ENCODE measurements at regions not wholly inside any gene's neighbourhood (a gene's known extent, or its start where the extent isn't known, plus 50 kb on each side); places are given as distances from the start of the nearest gene placed in this dataset.

DNA sequence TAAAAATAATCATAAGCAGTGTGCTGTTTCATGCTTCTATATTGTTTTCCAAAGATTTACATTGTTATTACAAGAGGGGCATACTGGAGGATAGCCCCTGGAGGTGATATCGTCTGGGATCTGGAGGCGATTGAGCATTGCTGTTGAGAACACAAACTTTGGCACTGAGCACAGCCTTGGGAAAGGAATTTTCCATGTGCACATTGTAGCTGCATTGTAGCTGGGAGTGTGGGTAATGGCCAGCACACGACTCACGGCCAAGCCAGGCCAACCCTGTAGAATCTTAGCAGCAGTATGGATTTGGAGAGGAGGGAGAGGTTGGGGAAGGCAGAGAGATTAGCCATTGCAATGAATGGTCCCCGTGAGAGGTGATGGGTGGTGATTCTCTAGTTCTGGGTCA lies 121.9 kb downstream of the SMIM20 start:
- H3K36me3 ChIP-seq = no peaks in the 10 kb centered on the region
- no peaks in the 10 kb centered on the region for H3K9me3 ChIP-seq
- H3K4me3 ChIP-seq = no peak overlapping the region
- WGBS = 73% methylated on average over 5 of the region's 5 CpGs
- H3K27ac ChIP-seq (replicated peaks in 1 of 4) = no peak overlapping the region
- no peak for DNase-seq (ENCODE audit: extremely low spot score)
- no peaks in the 10 kb centered on the region for H3K27me3 ChIP-seq
- no peak for TF ChIP-seq POLR2A (IDR thresholded peaks at IDR 0.05; ENCODE audit: low read depth)
- TF ChIP-seq CTCF (IDR thresholded peaks at IDR 0.05) = no peak
- no peak for TF ChIP-seq POLR2AphosphoS5 (IDR thresholded peaks at IDR 0.05)
- no peak for TF ChIP-seq EP300 (IDR thresholded peaks at IDR 0.05)
- intact Hi-C loops (cut with DNase I) = no loop called here
- peaks cover 0 to 31% (median 23%) of the 10 kb centered on the region in 4 donors for H3K4me1 ChIP-seq

DNA sequence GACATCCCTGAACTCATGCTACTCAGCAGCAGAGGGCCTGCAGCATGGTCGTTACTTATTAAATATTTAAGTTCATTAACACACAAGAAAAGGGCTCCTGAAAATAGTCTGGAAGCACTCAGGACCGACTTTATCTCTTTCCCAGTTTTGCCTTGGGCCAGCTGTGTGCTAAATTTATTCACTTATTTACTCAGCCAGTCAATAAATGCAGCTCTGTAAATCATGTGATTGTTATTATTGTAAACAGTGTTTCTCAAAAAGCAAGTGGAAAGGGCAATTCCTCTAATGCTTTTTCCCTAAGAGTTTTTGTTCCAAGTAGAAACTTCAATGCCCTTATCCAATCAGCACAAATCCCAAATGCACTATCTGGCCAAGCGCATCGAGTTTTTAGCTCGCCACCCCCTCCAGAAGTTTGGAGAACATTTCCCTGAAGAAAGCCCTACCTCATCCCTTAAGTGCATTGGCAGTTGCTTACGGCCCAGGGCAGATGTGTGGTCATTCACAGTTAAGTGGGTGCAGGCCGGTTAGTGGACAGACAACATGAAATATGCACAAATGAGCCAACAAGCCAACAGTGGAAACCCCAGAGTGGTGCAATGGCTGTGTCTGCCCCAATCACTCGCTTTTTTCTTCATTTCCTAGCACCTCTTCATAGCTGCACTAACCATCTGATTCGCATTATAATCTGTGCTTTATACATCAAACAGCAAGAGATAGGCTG lies 125.8 kb downstream of the SMIM20 start:
- DNase-seq (ENCODE audit: extremely low spot score) = no peak
- Histone ChIP-seq H3K27ac (replicated peaks in 1 of 4) (no peak overlapping the region), H3K36me3 (no peaks in the 10 kb centered on the region), H3K27me3 (no peaks in the 10 kb centered on the region), H3K9me3 (no peaks in the 10 kb centered on the region), H3K4me1 (no peaks in the 10 kb centered on the region), H3K4me3 (no peak overlapping the region)
- WGBS = 82% methylated on average over 9 of the region's 9 CpGs
- TF ChIP-seq POLR2A (IDR thresholded peaks at IDR 0.05; ENCODE audit: low read depth) = no peak
- intact Hi-C loops (cut with DNase I) = no loop called here

GRCh38 chr4:26044524-26044923 lies 130.5 kb downstream of the SMIM20 start:
- WGBS = 64% methylated on average over 2 of the region's 2 CpGs
- intact Hi-C loops (cut with DNase I) = no loop called here

GRCh38 chr4:26044983-26045382 lies 131.0 kb downstream of the SMIM20 start:
- intact Hi-C loops (cut with DNase I) = no loop called here
- Histone ChIP-seq H3K36me3 (no peaks in the 10 kb centered on the region), H3K27ac (replicated peaks in 1 of 4) (no peak overlapping the region), H3K4me3 (no peak overlapping the region), H3K9me3 (no peaks in the 10 kb centered on the region), H3K27me3 (no peaks in the 10 kb centered on the region), H3K4me1 (peaks cover 10 to 22% (median 21%) of the 10 kb centered on the region in 4 donors)
- WGBS = 90% methylated on average over 4 of the region's 4 CpGs
- DNase-seq (ENCODE audit: extremely low spot score) = no peak
- TF ChIP-seq EP300 (IDR thresholded peaks at IDR 0.05) (no peak), POLR2AphosphoS5 (IDR thresholded peaks at IDR 0.05) (no peak), CTCF (IDR thresholded peaks at IDR 0.05) (no peak), POLR2A (IDR thresholded peaks at IDR 0.05; ENCODE audit: low read depth) (no peak)

More at GRCh38 chr4:26044524-26044923, 130.5 kb downstream of the SMIM20 start:
- Histone ChIP-seq H3K36me3 (no peaks in the 10 kb centered on the region), H3K4me1 (peaks cover 8 to 17% (median 17%) of the 10 kb centered on the region in 4 donors), H3K27ac (replicated peaks in 1 of 4) (no peak overlapping the region), H3K4me3 (no peak overlapping the region), H3K27me3 (no peaks in the 10 kb centered on the region), H3K9me3 (no peaks in the 10 kb centered on the region)
- TF ChIP-seq EP300 (IDR thresholded peaks at IDR 0.05) (no peak), POLR2AphosphoS5 (IDR thresholded peaks at IDR 0.05) (no peak), CTCF (IDR thresholded peaks at IDR 0.05) (no peak), POLR2A (IDR thresholded peaks at IDR 0.05; ENCODE audit: low read depth) (no peak)
- no peak for DNase-seq (ENCODE audit: extremely low spot score)

- Histone ChIP-seq H3K4me1 (peaks cover 10 to 39% (median 38%) of the 10 kb centered on the region in 4 donors), H3K27ac (replicated peaks in 1 of 4) (peak overlapping the region; percentile 79 to 85 (median 83)), H3K36me3 (no peaks in the 10 kb centered on the region), H3K27me3 (no peaks in the 10 kb centered on the region), H3K9me3 (no peaks in the 10 kb centered on the region), H3K4me3 (no peak overlapping the region)
- intact Hi-C loops (cut with DNase I) = no loop called here
- 87% methylated on average over 5 of the region's 5 CpGs for WGBS
- no peak for TF ChIP-seq POLR2AphosphoS5 (IDR thresholded peaks at IDR 0.05)
- TF ChIP-seq POLR2A (IDR thresholded peaks at IDR 0.05; ENCODE audit: low read depth) = no peak
- TF ChIP-seq CTCF (IDR thresholded peaks at IDR 0.05) = no peak
- no peak for TF ChIP-seq EP300 (IDR thresholded peaks at IDR 0.05)
- no peak for DNase-seq (ENCODE audit: extremely low spot score)
Observed at GRCh38 chr4:26047795-26048194, 133.8 kb downstream of the SMIM20 start.

Data from esophagus muscularis mucosa (tissue), 4 donors.